Common myeloid progenitor, CD34-positive (primary cell): ENCODE measurements at regions not wholly inside any gene's neighbourhood (a gene's known extent, or its start where the extent isn't known, plus 50 kb on each side); places are given as distances from the start of the nearest gene placed in this dataset.

Source experiments
- CTCF ChIA-PET: fragments of 350-600 bp; sonication (Branson Sonifier 250); formaldehyde crosslinking; loops from one replicate; lab custom pipeline; 2021; ENCODE audit warnings: antibody characterized with exemption; lab: Charles Lee
- POLR2A ChIA-PET: fragments of 350-600 bp; sonication (Branson Sonifier 250); formaldehyde crosslinking; loops from one replicate; lab custom pipeline; 2021; ENCODE audit warnings: antibody characterized with exemption; lab: Charles Lee
- DNase-seq, 3 donors: peaks; one replicate each; pipeline versions ENCODE4 v3.0.0 to v3.0.0-alpha.2; 2013
- H3K27ac ChIP-seq, 2 experiments: 1 replicate in 1 of 2; 2 replicates in 1 of 2; pipeline ENCODE4 v1.7.0; 2013; ENCODE audit warnings: inconsistent platforms in 2 of 2, low read length in 2 of 2, mild to moderate bottlenecking in 2 of 2, low read depth in 1 of 2, moderate library complexity in 1 of 2; ENCODE audit not compliant: severe bottlenecking in 2 of 2, insufficient read depth in 1 of 2, poor library complexity in 1 of 2
- H3K27me3 ChIP-seq, 5 experiments: replicated peaks in 2 of 5; 1 replicate in 3 of 5; 2 replicates in 2 of 5; pipeline versions ENCODE4 v1.6.1 to v1.7.0; 2013; ENCODE audit warnings: low read length in 4 of 5, mild to moderate bottlenecking in 2 of 5, moderate library complexity in 2 of 5, inconsistent platforms in 1 of 5; ENCODE audit not compliant: insufficient read depth in 5 of 5, control insufficient read depth in 4 of 5
- H3K36me3 ChIP-seq, 4 experiments: 1 replicate in 2 of 4; 2 replicates in 2 of 4; pipeline versions ENCODE4 v1.6.1 to v1.7.0; 2013; ENCODE audit warnings: low read length in 3 of 4, control low read depth in 1 of 4, mild to moderate bottlenecking in 1 of 4; ENCODE audit not compliant: control insufficient read depth in 4 of 4, insufficient read depth in 4 of 4
- H3K4me1 ChIP-seq, 4 experiments: 1 replicate in 3 of 4; 2 replicates in 1 of 4; pipeline versions ENCODE4 v1.6.1 to v1.7.1; 2013; ENCODE audit warnings: low read length in 3 of 4, mild to moderate bottlenecking in 3 of 4, control low read depth in 1 of 4, inconsistent platforms in 1 of 4, moderate library complexity in 1 of 4; ENCODE audit not compliant: control insufficient read depth in 4 of 4, insufficient read depth in 4 of 4; ENCODE audit errors: control extremely low read depth in 1 of 4
- H3K4me3 ChIP-seq, 7 experiments: 1 replicate in 4 of 7; 2 replicates in 3 of 7; pipeline versions ENCODE4 v1.5.1 to v1.7.0; 2013; ENCODE audit warnings: mild to moderate bottlenecking in 7 of 7, low read length in 6 of 7, moderate library complexity in 6 of 7, inconsistent platforms in 2 of 7, low read depth in 2 of 7, control low read depth in 1 of 7; ENCODE audit not compliant: insufficient read depth in 4 of 7, control insufficient read depth in 1 of 7; ENCODE audit errors: extremely low read depth in 1 of 7
- H3K9me3 ChIP-seq, 5 experiments: 1 replicate in 4 of 5; 2 replicates in 1 of 5; pipeline versions ENCODE4 v1.6.1 to v1.7.1; 2013; ENCODE audit warnings: low read length in 4 of 5, mild to moderate bottlenecking in 2 of 5, inconsistent platforms in 1 of 5, low read depth in 1 of 5, moderate library complexity in 1 of 5; ENCODE audit not compliant: control insufficient read depth in 4 of 5, insufficient read depth in 2 of 5; ENCODE audit errors: control extremely low read depth in 1 of 5
- WGBS: methylation state at CpG from one replicate; pipeline ENCODE4 v1.1.5; 2013; ENCODE audit not compliant: insufficient coverage; 5-methylcytosine and 5-hydroxymethylcytosine counted together

GRCh38 chr20:51111290-51111689 lies 88.4 kb upstream of the KCNG1 start:
- H3K9me3 ChIP-seq, result peaks cover 0 to 2% (median 0%) of the 10 kb centered on the region in 5 experiments
- H3K27me3 ChIP-seq, result peaks cover 0 to 35% (median 15%) of the 10 kb centered on the region in 5 experiments
- no peak overlapping the region for H3K4me3 ChIP-seq
- CTCF ChIA-PET, result no interaction called here
- 80% methylated on average over 1 of the region's 8 CpGs for WGBS
- no peak for DNase-seq
- POLR2A ChIA-PET, result no interaction called here
- H3K27ac ChIP-seq, result no peak overlapping the region
- H3K4me1 ChIP-seq, result no peaks in the 10 kb centered on the region
- no peaks in the 10 kb centered on the region for H3K36me3 ChIP-seq

- 91% methylated on average over 10 of the region's 13 CpGs for WGBS
- Histone ChIP-seq H3K36me3 (no peaks in the 10 kb centered on the region), H3K4me3 (no peak overlapping the region), H3K9me3 (peaks cover 0 to 2% (median 0%) of the 10 kb centered on the region in 5 experiments), H3K27ac (no peak overlapping the region), H3K4me1 (no peaks in the 10 kb centered on the region), H3K27me3 (peaks cover 2 to 35% (median 15%) of the 10 kb centered on the region in 5 experiments)
- DNase-seq, result no peak
- ChIA-PET POLR2A (no interaction called here), CTCF (no interaction called here)
Measured at GRCh38 chr20:51108638-51109363, 85.9 kb upstream of the KCNG1 start.

- POLR2A ChIA-PET, result no interaction called here
- no peak overlapping the region for H3K27ac ChIP-seq
- H3K36me3 ChIP-seq, result no peaks in the 10 kb centered on the region
- CTCF ChIA-PET, result no interaction called here
- no peak for DNase-seq
- peaks cover 2 to 30% (median 17%) of the 10 kb centered on the region in 5 experiments for H3K27me3 ChIP-seq
- 80% methylated on average over 1 of the region's 3 CpGs for WGBS
- H3K9me3 ChIP-seq, result no peaks in the 10 kb centered on the region
- H3K4me1 ChIP-seq, result no peaks in the 10 kb centered on the region
- no peak overlapping the region for H3K4me3 ChIP-seq
Measured at GRCh38 chr20:51106011-51106410, 83.1 kb upstream of the KCNG1 start.

- H3K27me3 ChIP-seq, result peaks cover 2 to 23% (median 15%) of the 10 kb centered on the region in 5 experiments
- H3K4me1 ChIP-seq, result peaks cover 0 to 6% (median 0%) of the 10 kb centered on the region in 4 experiments
- no peaks in the 10 kb centered on the region for H3K9me3 ChIP-seq
- no peak overlapping the region for H3K4me3 ChIP-seq
- H3K27ac ChIP-seq, result no peak overlapping the region
- ChIA-PET CTCF (no interaction called here), POLR2A (no interaction called here)
- H3K36me3 ChIP-seq, result no peaks in the 10 kb centered on the region
- WGBS, result 90% methylated on average over 8 of the region's 10 CpGs
- no peak for DNase-seq
Measured at GRCh38 chr20:51104960-51105920, 82.3 kb upstream of the KCNG1 start.

GRCh38 chr20:51100617-51101016 lies 77.7 kb upstream of the KCNG1 start:
- no peak overlapping the region for H3K27ac ChIP-seq

GRCh38 chr20:51098284-51098810 lies 75.4 kb upstream of the KCNG1 start:
- DNase-seq, result no peak
- WGBS, result 100% methylated on average over 1 of the region's 1 CpG
- Histone ChIP-seq H3K27ac (no peak overlapping the region), H3K4me3 (no peak overlapping the region), H3K27me3 (peaks cover 3 to 17% (median 7%) of the 10 kb centered on the region in 5 experiments), H3K36me3 (no peaks in the 10 kb centered on the region), H3K9me3 (no peaks in the 10 kb centered on the region), H3K4me1 (peaks cover 0 to 6% (median 0%) of the 10 kb centered on the region in 4 experiments)
- ChIA-PET POLR2A (no interaction called here), CTCF (no interaction called here)

More at GRCh38 chr20:51100617-51101016, 77.7 kb upstream of the KCNG1 start:
- no peak for DNase-seq
- ChIA-PET CTCF (no interaction called here), POLR2A (no interaction called here)
- Histone ChIP-seq H3K9me3 (no peaks in the 10 kb centered on the region), H3K36me3 (no peaks in the 10 kb centered on the region), H3K4me3 (no peak overlapping the region), H3K4me1 (peaks cover 0 to 6% (median 0%) of the 10 kb centered on the region in 4 experiments), H3K27me3 (peaks cover 0 to 5% (median 2%) of the 10 kb centered on the region in 5 experiments)
- no CpG with 5 or more reads among the region's 2 CpGs for WGBS
